H9 (cell line): ENCODE measurements at regions not wholly inside any gene's neighbourhood (a gene's known extent, or its start where the extent isn't known, plus 50 kb on each side); places are given as distances from the start of the nearest gene placed in this dataset.

ENCODE experiments used
- DNase-seq: peaks from one replicate; pipeline ENCODE4 v3.0.0-alpha.2; 2017
- H2AFZ ChIP-seq: one replicate; pipeline ENCODE4 v1.6.1; 2013; ENCODE audit warnings: mild to moderate bottlenecking, low read length, control low read depth, moderate library complexity
- H2AK5ac ChIP-seq: 2 replicates; pipeline ENCODE4 v1.6.1; 2013; ENCODE audit warnings: low read length, control low read depth, mixed read lengths; ENCODE audit not compliant: insufficient read length
- H2BK120ac ChIP-seq: one replicate; pipeline ENCODE4 v1.6.1; 2013; ENCODE audit warnings: low read depth, mild to moderate bottlenecking, low read length, control low read depth, inconsistent platforms; ENCODE audit not compliant: poor library complexity, severe bottlenecking
- H2BK12ac ChIP-seq: 2 replicates; pipeline ENCODE4 v1.6.1; 2013; ENCODE audit warnings: low read length, control low read depth, mixed read lengths, low read depth; ENCODE audit not compliant: insufficient read length
- H2BK15ac ChIP-seq: 2 replicates; pipeline ENCODE4 v1.6.1; 2013; ENCODE audit warnings: low read depth, low read length, control low read depth
- H2BK20ac ChIP-seq: one replicate; pipeline ENCODE4 v1.6.1; 2013; ENCODE audit warnings: low read depth, mild to moderate bottlenecking, low read length, control low read depth, inconsistent platforms; ENCODE audit not compliant: poor library complexity, severe bottlenecking
- H2BK5ac ChIP-seq: 2 replicates; pipeline ENCODE4 v1.6.1; 2013; ENCODE audit warnings: low read length, control low read depth, mixed read lengths; ENCODE audit not compliant: insufficient read length
- H3K14ac ChIP-seq: 2 replicates; pipeline ENCODE4 v1.6.1; 2013; ENCODE audit warnings: low read length, control low read depth; ENCODE audit not compliant: insufficient read depth
- H3K18ac ChIP-seq: 2 replicates; pipeline ENCODE4 v1.6.1; 2013; ENCODE audit warnings: low read depth, mild to moderate bottlenecking, mixed read lengths, low read length, control low read depth; ENCODE audit not compliant: insufficient read length
- H3K23ac ChIP-seq: 2 replicates; pipeline ENCODE4 v1.6.1; 2013; ENCODE audit warnings: low read length, control low read depth, mixed read lengths, low read depth; ENCODE audit not compliant: insufficient read length
- H3K23me2 ChIP-seq: 2 replicates; pipeline ENCODE4 v1.6.1; 2013; ENCODE audit warnings: low read depth, mild to moderate bottlenecking, mixed read lengths, low read length, control low read depth; ENCODE audit not compliant: insufficient read length, poor library complexity, severe bottlenecking
- H3K27ac ChIP-seq: 2 replicates; pipeline ENCODE4 v1.5.1; 2013; ENCODE audit warnings: low read length, control low read depth, mixed read lengths, low read depth; ENCODE audit not compliant: insufficient read length
- H3K27me3 ChIP-seq: 2 replicates; pipeline ENCODE4 v1.6.1; 2013; ENCODE audit warnings: low read length, control low read depth, inconsistent platforms; ENCODE audit not compliant: insufficient read depth
- H3K4ac ChIP-seq: 2 replicates; pipeline ENCODE4 v1.6.1; 2013; ENCODE audit warnings: low read depth, mild to moderate bottlenecking, control low read depth, inconsistent platforms, low read length, moderate library complexity
- H3K4me1 ChIP-seq: 2 replicates; pipeline ENCODE4 v1.6.1; 2013; ENCODE audit warnings: low read length, control low read depth, inconsistent platforms; ENCODE audit not compliant: insufficient read depth
- H3K4me2 ChIP-seq: 2 replicates; pipeline ENCODE4 v1.6.1; 2013; ENCODE audit warnings: low read length, control low read depth, mixed read lengths; ENCODE audit not compliant: insufficient read length, insufficient read depth
- H3K56ac ChIP-seq: 2 replicates; pipeline ENCODE4 v1.6.1; 2013; ENCODE audit warnings: low read depth, mild to moderate bottlenecking, mixed read lengths, low read length, control low read depth; ENCODE audit not compliant: insufficient read length
- H3K79me1 ChIP-seq: 2 replicates; pipeline ENCODE4 v1.6.1; 2013; ENCODE audit warnings: low read depth, mild to moderate bottlenecking, moderate library complexity, low read length, control low read depth, inconsistent platforms; ENCODE audit not compliant: insufficient read depth, poor library complexity, severe bottlenecking
- H3K79me2 ChIP-seq: 2 replicates; pipeline ENCODE4 v1.6.1; 2013; ENCODE audit warnings: low read length, control low read depth, inconsistent platforms; ENCODE audit not compliant: insufficient read depth
- H3K9ac ChIP-seq: 2 replicates; pipeline ENCODE4 v1.6.1; 2013; ENCODE audit warnings: low read length, control low read depth, mixed read lengths; ENCODE audit not compliant: insufficient read length; ENCODE audit errors: extremely low read depth
- H3K9me3 ChIP-seq: one replicate; pipeline ENCODE4 v1.6.1; 2013; ENCODE audit warnings: low read depth, low read length, inconsistent platforms; ENCODE audit not compliant: control insufficient read depth
- H3T11ph ChIP-seq: one replicate; pipeline ENCODE4 v1.6.1; 2013; ENCODE audit warnings: mild to moderate bottlenecking, low read length, control low read depth, inconsistent platforms
- H4K20me1 ChIP-seq: one replicate; pipeline ENCODE4 v1.6.1; 2013; ENCODE audit not compliant: control insufficient read depth, insufficient read length, insufficient read depth
- H4K5ac ChIP-seq: 2 replicates; pipeline ENCODE4 v1.6.1; 2013; ENCODE audit warnings: low read depth, mild to moderate bottlenecking, mixed read lengths, low read length, control low read depth; ENCODE audit not compliant: insufficient read length
- H4K8ac ChIP-seq: replicated peaks from 2 replicates; pipeline ENCODE4 v1.6.1; 2013; ENCODE audit warnings: low read length, control low read depth, mixed read lengths, low read depth; ENCODE audit not compliant: insufficient read length
- H4K91ac ChIP-seq: 2 replicates; pipeline ENCODE4 v1.6.1; 2013; ENCODE audit warnings: low read depth, mild to moderate bottlenecking, moderate library complexity, mixed read lengths, low read length, control low read depth; ENCODE audit not compliant: insufficient read length
- H3K27ac Mint-ChIP-seq, 3 experiments: 2 replicates in 2 of 3; 3 replicates in 1 of 3; pipeline ENCODE4 v1.8.0; 2020 to 2021; ENCODE audit warnings: mixed read lengths in 3 of 3, mild to moderate bottlenecking in 1 of 3, moderate library complexity in 1 of 3
- H3K27me3 Mint-ChIP-seq: 2 replicates; pipeline ENCODE4 v1.8.0; 2021; ENCODE audit warnings: low read depth, mild to moderate bottlenecking, moderate library complexity, mixed read lengths
- H3K36me3 Mint-ChIP-seq, 3 experiments: 2 replicates in 2 of 3; 3 replicates in 1 of 3; pipeline ENCODE4 v1.8.0; 2020 to 2021; ENCODE audit warnings: low read depth in 3 of 3, mixed read lengths in 3 of 3; ENCODE audit not compliant: insufficient read depth in 1 of 3
- H3K4me1 Mint-ChIP-seq, 2 experiments: 2 replicates each; pipeline ENCODE4 v1.8.0; 2020; ENCODE audit warnings: mixed read lengths in 2 of 2
- H3K4me3 Mint-ChIP-seq, 2 experiments: 2 replicates in 1 of 2; 3 replicates in 1 of 2; pipeline ENCODE4 v1.8.0; 2020 to 2021; ENCODE audit warnings: mild to moderate bottlenecking in 2 of 2, mixed read lengths in 2 of 2, moderate library complexity in 1 of 2
- H3K9me3 Mint-ChIP-seq, 2 experiments: 2 replicates in 1 of 2; 3 replicates in 1 of 2; pipeline ENCODE4 v1.8.0; 2020; ENCODE audit warnings: mild to moderate bottlenecking in 2 of 2, mixed read lengths in 2 of 2, moderate library complexity in 1 of 2
- CTCF ChIP-seq: fragments of 200-600 bp; sonication (generic); conservative IDR thresholded peaks from 3 replicates; pipeline ENCODE4 v1.8.0; 2021; ENCODE audit warnings: antibody characterized with exemption, mild to moderate bottlenecking

GRCh38 chr5:98425640-98426039 lies 347.8 kb upstream of the RGMB start:
- Histone ChIP-seq H3K23me2 (no peaks in the 10 kb centered on the region), H2AK5ac (no peak overlapping the region), H3K4ac (no peak overlapping the region), H4K5ac (no peak overlapping the region), H3K9me3 (no peaks in the 10 kb centered on the region), H2AFZ (no peak overlapping the region), H3K79me1 (no peaks in the 10 kb centered on the region), H3K27ac (no peak overlapping the region), H3K4me1 (no peaks in the 10 kb centered on the region; the same call in 1 of the 2 replicates), H3K56ac (no peak overlapping the region), H3T11ph (no peak overlapping the region), H4K91ac (no peak overlapping the region), H4K8ac (no peak overlapping the region), H3K14ac (no peak overlapping the region), H2BK12ac (no peak overlapping the region), H2BK20ac (no peak overlapping the region), H3K27me3 (no peaks in the 10 kb centered on the region), H2BK5ac (no peak overlapping the region), H2BK120ac (no peak overlapping the region), H3K18ac (no peak overlapping the region), H4K20me1 (no peaks in the 10 kb centered on the region), H3K4me2 (no peak overlapping the region), H2BK15ac (no peak overlapping the region), H3K9ac (no peak overlapping the region), H3K79me2 (no peaks in the 10 kb centered on the region), H3K23ac (no peak overlapping the region)
- H3K27me3 Mint-ChIP-seq, result no peaks in the 10 kb centered on the region
- peaks cover 0 to 12% (median 3%) of the 10 kb centered on the region in 3 experiments; a peak in 5 of 7 replicates for H3K36me3 Mint-ChIP-seq
- H3K4me1 Mint-ChIP-seq, result peaks cover 16 to 28% of the 10 kb centered on the region in 2 experiments
- no peak for TF ChIP-seq CTCF
- H3K27ac Mint-ChIP-seq, result no peak overlapping the region
- H3K4me3 Mint-ChIP-seq, result no peak overlapping the region
- no peak for DNase-seq
- H3K9me3 Mint-ChIP-seq, result peaks cover 4 to 6% of the 10 kb centered on the region in 2 experiments; a peak in 3 of 5 replicates
